AG10803 (cell line): ENCODE measurements at regions not wholly inside any gene's neighbourhood (a gene's known extent, or its start where the extent isn't known, plus 50 kb on each side); places are given as distances from the start of the nearest gene placed in this dataset.
"Not testable (repeated sequence)": the region's sequence is repeated elsewhere in the genome, so short reads cannot be mapped to it uniquely, and the experiment has no call there.

Experiments used
- DNase-seq: peaks from one replicate; pipeline ENCODE4 v3.0.0; 2010; ENCODE audit warnings: low read depth
- H3K4me3 ChIP-seq: 2 replicates; pipeline ENCODE4 v1.5.1; 2011; ENCODE audit warnings: mild to moderate bottlenecking, low read length, control low read depth
- TF ChIP-seq, protein P1 (sequence below): conservative IDR thresholded peaks from 2 replicates; pipeline ENCODE4 v1.5.1; 2011; ENCODE audit warnings: mild to moderate bottlenecking, low read length, control low read depth, inconsistent platforms

DNA sequence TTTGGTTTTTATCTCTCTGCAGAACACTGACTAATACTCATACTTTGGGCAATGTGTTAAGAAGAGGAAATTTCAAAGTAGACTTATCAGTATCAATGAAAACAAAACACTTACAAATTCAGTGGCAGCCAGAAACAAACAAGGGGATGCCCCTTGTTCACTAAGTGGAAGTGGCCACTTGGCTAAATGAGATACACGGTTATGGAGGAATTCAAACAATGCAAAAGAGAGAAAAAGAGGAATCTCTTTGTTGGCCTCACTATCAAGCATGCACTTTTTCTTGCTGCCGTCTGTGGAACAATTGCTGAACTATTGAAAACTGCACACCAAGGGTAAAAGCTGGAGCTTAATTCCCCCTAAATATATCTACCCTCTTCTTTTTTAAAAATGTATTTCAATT lies 2044.9 kb upstream of the CDH6 start:
- no peak overlapping the region for H3K4me3 ChIP-seq
- no peak for DNase-seq
- TF ChIP-seq, protein P1, sequence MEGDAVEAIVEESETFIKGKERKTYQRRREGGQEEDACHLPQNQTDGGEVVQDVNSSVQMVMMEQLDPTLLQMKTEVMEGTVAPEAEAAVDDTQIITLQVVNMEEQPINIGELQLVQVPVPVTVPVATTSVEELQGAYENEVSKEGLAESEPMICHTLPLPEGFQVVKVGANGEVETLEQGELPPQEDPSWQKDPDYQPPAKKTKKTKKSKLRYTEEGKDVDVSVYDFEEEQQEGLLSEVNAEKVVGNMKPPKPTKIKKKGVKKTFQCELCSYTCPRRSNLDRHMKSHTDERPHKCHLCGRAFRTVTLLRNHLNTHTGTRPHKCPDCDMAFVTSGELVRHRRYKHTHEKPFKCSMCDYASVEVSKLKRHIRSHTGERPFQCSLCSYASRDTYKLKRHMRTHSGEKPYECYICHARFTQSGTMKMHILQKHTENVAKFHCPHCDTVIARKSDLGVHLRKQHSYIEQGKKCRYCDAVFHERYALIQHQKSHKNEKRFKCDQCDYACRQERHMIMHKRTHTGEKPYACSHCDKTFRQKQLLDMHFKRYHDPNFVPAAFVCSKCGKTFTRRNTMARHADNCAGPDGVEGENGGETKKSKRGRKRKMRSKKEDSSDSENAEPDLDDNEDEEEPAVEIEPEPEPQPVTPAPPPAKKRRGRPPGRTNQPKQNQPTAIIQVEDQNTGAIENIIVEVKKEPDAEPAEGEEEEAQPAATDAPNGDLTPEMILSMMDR: no peak

GRCh38 chr5:29148073-29148472 lies 2045.4 kb upstream of the CDH6 start:
- TF ChIP-seq, protein P1: no peak
- no peak for DNase-seq
- no peak overlapping the region for H3K4me3 ChIP-seq

DNA sequence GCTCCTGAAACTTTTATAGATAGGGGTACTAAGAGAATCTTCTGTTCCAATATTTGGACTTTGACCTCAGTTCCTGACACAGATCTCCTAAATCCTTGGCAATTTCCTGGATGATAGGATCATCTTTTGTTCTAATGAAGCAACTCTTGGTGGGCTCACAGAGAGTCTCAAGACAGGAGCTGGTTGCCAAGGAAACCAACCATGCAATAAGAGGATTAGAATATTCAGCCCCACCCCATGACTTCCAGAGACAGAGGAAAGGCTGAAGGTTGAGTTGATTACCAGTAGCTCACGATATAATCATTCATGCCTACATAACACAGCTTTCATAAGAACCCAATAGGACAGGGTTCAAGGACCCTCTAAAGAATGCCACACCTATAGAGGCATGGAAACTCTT lies 2050.2 kb upstream of the CDH6 start:
- no peak overlapping the region for H3K4me3 ChIP-seq
- DNase-seq: no peak
- TF ChIP-seq, protein P1: no peak

GRCh38 chr5:29134418-29134817 lies 2059.1 kb upstream of the CDH6 start:
- no peak overlapping the region for H3K4me3 ChIP-seq
- TF ChIP-seq, protein P1: no peak
- DNase-seq: no peak

DNA sequence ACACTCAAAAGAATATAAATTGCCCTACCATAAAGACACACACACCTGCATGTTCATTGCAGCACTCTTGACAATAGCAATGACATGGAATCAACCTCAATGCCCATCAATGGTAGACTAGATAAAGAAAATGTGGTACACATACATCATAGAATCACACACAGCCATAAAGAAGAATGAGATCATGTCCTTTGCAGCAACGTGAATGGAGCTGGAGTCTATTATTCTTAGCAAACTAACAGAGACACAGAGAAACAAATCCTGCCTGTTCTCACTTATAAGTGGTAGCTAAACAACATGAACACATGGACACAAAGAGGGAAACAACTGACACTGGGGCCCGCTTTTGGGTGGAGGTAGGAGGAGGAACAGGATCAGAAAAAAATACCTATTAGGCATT lies 2062.2 kb upstream of the CDH6 start:
- DNase-seq: no peak
- no peak overlapping the region for H3K4me3 ChIP-seq
- TF ChIP-seq, protein P1: no peak

DNA sequence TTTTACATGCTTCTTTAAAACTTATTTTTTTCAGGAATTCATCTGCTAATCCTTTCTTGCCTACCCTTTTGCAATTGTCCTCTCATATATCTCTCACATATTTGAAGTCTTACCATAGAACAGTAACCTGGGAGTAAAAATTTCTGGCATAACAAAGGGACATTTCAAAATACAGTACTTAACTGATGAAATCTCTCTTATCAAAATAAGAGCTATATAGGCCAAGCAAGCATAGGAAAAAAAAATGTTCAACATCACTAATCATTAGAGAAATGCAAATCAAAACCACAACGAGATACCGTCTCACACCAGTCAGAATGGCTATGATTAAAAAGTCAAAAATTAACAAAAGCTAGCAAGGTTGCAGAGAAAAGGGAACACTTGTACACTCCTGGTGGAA lies 2062.7 kb upstream of the CDH6 start:
- DNase-seq: no peak
- TF ChIP-seq, protein P1: no peak
- no peak overlapping the region for H3K4me3 ChIP-seq

- H3K4me3 ChIP-seq, DNase-seq: not testable (repeated sequence)
Measured at GRCh38 chr5:29127524-29128156, 2065.8 kb upstream of the CDH6 start.

GRCh38 chr5:29126462-29126861 lies 2067.0 kb upstream of the CDH6 start:
- DNase-seq, H3K4me3 ChIP-seq: not testable (repeated sequence)
